Activated CD8-positive, alpha-beta memory T cell treated with anti-CD3 and anti-CD28 coated beads for 48 hours (primary cell): ENCODE measurements at regions not wholly inside any gene's neighbourhood (a gene's known extent, or its start where the extent isn't known, plus 50 kb on each side); places are given as distances from the start of the nearest gene placed in this dataset.

Experiments used
- DNase-seq, 3 experiments: peaks; one replicate each; pipeline ENCODE4 v3.0.0-alpha.2; 2020; ENCODE audit warnings: low read depth in 2 of 3, low spot score in 2 of 3

GRCh38 chr13:91074091-91074490, 273.4 kb upstream of the MIR17HG start:
- no peak for DNase-seq

GRCh38 chr13:91076830-91077229, 270.7 kb upstream of the MIR17HG start:
- DNase-seq, result no peak

GRCh38 chr13:91078093-91078679, 269.3 kb upstream of the MIR17HG start:
- DNase-seq, result no peak

GRCh38 chr13:91079176-91079575, 268.3 kb upstream of the MIR17HG start:
- DNase-seq, result no peak

- DNase-seq, result no peak
Measured at GRCh38 chr13:91085127-91085526, 262.4 kb upstream of the MIR17HG start.

- no peak for DNase-seq
Measured at GRCh38 chr13:91086936-91087716, 260.4 kb upstream of the MIR17HG start.

GRCh38 chr13:91097269-91097668, 250.2 kb upstream of the MIR17HG start:
- DNase-seq, result no peak

GRCh38 chr13:91099877-91100276, 247.6 kb upstream of the MIR17HG start:
- no peak for DNase-seq

GRCh38 chr13:91100944-91101343, 246.5 kb upstream of the MIR17HG start:
- no peak for DNase-seq

GRCh38 chr13:91101381-91101780, 246.1 kb upstream of the MIR17HG start:
- DNase-seq, result no peak

- DNase-seq, result no peak
Measured at GRCh38 chr13:91105270-91105669, 242.2 kb upstream of the MIR17HG start.

- DNase-seq, result no peak
Measured at GRCh38 chr13:91106565-91106964, 240.9 kb upstream of the MIR17HG start.

- no peak for DNase-seq
Measured at GRCh38 chr13:91108315-91108714, 239.2 kb upstream of the MIR17HG start.

- DNase-seq, result no peak
Measured at GRCh38 chr13:91111476-91112200, 235.8 kb upstream of the MIR17HG start.

GRCh38 chr13:91112201-91112923, 235.1 kb upstream of the MIR17HG start:
- DNase-seq, result no peak

GRCh38 chr13:91112924-91113277, 234.6 kb upstream of the MIR17HG start:
- no peak for DNase-seq

GRCh38 chr13:91115776-91116175, 231.7 kb upstream of the MIR17HG start:
- no peak for DNase-seq

- no peak for DNase-seq
Measured at GRCh38 chr13:91117351-91117750, 230.1 kb upstream of the MIR17HG start.

- no peak for DNase-seq
Measured at GRCh38 chr13:91119643-91120042, 227.8 kb upstream of the MIR17HG start.

GRCh38 chr13:91122766-91123165, 224.7 kb upstream of the MIR17HG start:
- no peak for DNase-seq

- DNase-seq, result no peak
Measured at GRCh38 chr13:91123456-91124127, 223.9 kb upstream of the MIR17HG start.
